ENCODE measurements at regions not wholly inside any gene's neighbourhood (a gene's known extent, or its start where the extent isn't known, plus 50 kb on each side); places are given as distances from the start of the nearest gene placed in this dataset.
"Not testable (repeated sequence)": the region's sequence is repeated elsewhere in the genome, so short reads cannot be mapped to it uniquely, and the experiment has no call there.

DNA sequence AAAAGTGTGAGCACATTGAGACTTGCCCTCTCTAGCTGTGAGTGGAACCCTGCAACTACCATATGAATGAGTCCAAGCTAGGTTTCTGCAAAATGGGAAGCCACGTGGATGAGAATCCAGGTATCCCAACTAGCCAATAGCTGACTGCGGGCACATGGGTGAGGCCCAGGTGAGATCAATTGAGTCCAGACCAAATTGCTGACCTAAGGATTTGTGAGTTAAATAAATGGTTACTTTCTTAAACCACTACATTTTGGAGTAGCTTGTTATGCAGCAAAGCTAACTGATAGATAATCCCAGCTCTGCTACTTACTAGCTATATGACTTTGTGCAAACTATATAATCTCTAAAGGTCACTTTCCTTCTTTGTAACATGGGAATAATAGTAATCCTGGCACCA, 150.3 kb upstream of the LCORL start:
- Histone ChIP-seq H3K27me3 (replicated peaks; ENCODE audit: insufficient read depth) (no peaks in the 10 kb centered on the region), H3K36me3 (no peaks in the 10 kb centered on the region), H3K4me1 (ENCODE audit: control insufficient read depth in 1 of 2, low read depth in 2 of 2) (no peaks in the 10 kb centered on the region), H3K27ac (no peak overlapping the region), H3K4me3 (no peak overlapping the region), H3K9me3 (no peaks in the 10 kb centered on the region)
- ATAC-seq (ENCODE audit: insufficient number of reproducible peaks, low FRiP score, low read depth) (no peak), DNase-seq (ENCODE audit: low spot score) (no peak)
- TF ChIP-seq, protein P1, sequence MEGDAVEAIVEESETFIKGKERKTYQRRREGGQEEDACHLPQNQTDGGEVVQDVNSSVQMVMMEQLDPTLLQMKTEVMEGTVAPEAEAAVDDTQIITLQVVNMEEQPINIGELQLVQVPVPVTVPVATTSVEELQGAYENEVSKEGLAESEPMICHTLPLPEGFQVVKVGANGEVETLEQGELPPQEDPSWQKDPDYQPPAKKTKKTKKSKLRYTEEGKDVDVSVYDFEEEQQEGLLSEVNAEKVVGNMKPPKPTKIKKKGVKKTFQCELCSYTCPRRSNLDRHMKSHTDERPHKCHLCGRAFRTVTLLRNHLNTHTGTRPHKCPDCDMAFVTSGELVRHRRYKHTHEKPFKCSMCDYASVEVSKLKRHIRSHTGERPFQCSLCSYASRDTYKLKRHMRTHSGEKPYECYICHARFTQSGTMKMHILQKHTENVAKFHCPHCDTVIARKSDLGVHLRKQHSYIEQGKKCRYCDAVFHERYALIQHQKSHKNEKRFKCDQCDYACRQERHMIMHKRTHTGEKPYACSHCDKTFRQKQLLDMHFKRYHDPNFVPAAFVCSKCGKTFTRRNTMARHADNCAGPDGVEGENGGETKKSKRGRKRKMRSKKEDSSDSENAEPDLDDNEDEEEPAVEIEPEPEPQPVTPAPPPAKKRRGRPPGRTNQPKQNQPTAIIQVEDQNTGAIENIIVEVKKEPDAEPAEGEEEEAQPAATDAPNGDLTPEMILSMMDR (IDR thresholded peaks at IDR 0.05), result no peak

DNA sequence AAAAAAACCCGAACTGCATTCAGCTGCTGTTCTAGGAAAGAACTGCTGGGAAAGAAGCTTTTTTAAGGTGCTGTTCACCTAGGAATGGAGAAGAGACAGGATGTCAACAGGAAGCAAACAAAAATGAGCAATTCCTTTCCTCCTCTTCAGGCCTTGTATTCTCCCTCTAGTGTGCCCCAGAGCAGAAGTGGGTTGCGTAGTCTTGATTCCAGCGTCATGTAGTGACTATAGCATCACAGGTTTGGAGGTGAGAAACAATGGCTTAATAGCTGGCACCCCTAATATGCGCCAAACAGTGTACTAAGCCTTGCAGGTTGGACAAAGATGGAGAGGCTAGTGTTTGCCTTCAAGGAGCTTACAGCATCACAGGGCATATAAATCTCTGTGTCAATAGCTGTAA, 146.3 kb upstream of the LCORL start:
- no peak overlapping the region for H3K4me3 ChIP-seq
- no peak for ATAC-seq (ENCODE audit: insufficient number of reproducible peaks, low FRiP score, low read depth)
- TF ChIP-seq, protein P1 (IDR thresholded peaks at IDR 0.05), result no peak

DNA sequence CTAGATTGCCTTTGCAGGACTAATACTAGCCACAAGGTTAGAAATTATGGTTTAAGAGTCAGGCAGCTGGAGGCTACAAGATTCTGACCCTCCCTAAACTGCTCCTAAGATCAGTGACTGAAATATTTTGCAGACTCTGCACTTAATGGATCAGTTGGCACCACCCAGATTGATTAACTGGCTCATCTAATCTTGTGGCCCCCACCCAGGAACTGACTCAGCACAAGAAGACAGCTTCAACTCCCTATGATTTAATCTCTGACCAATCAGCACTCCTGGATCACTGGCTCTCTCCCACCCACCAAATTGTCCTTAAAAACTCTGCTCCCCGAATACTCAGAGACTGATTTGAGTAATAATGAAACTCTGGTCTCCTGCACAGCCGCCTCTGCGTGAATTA, 145.4 kb upstream of the LCORL start:
- DNase-seq (ENCODE audit: low spot score) (no peak), ATAC-seq (ENCODE audit: insufficient number of reproducible peaks, low FRiP score, low read depth) (no peak)
- Histone ChIP-seq H3K27ac (no peak overlapping the region), H3K27me3 (replicated peaks; ENCODE audit: insufficient read depth) (no peaks in the 10 kb centered on the region), H3K4me3 (no peak overlapping the region), H3K4me1 (ENCODE audit: control insufficient read depth in 1 of 2, low read depth in 2 of 2) (no peaks in the 10 kb centered on the region), H3K36me3 (no peaks in the 10 kb centered on the region), H3K9me3 (no peaks in the 10 kb centered on the region)
- TF ChIP-seq, protein P1 (IDR thresholded peaks at IDR 0.05), result no peak

More for the DNA sequence above, 146.3 kb upstream of the LCORL start:
- Histone ChIP-seq H3K27me3 (replicated peaks; ENCODE audit: insufficient read depth) (no peaks in the 10 kb centered on the region), H3K36me3 (no peaks in the 10 kb centered on the region), H3K4me1 (ENCODE audit: control insufficient read depth in 1 of 2, low read depth in 2 of 2) (no peaks in the 10 kb centered on the region), H3K9me3 (no peaks in the 10 kb centered on the region), H3K27ac (no peak overlapping the region)
- DNase-seq (ENCODE audit: low spot score), result no peak

DNA sequence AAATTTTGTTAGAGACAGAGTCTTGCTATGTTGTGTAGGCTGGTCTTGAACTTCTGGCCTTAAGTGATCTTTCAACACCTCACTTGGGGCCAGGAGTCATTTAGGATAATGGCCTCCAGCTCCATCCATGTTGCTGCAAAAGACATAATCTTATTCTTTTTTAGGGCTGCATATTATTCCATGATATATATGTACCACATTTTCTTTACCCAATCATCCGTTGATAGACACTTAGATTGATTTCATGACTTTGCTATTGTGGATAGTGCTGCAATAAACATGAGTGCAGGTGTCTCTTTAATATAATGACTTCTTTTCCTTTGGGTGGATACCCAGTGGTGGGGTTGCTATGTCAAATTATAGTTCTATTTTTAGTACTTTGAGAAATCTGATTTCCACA, 140.9 kb upstream of the LCORL start:
- no peak for ATAC-seq (ENCODE audit: insufficient number of reproducible peaks, low FRiP score, low read depth)
- Histone ChIP-seq H3K27ac (no peak overlapping the region), H3K4me1 (ENCODE audit: control insufficient read depth in 1 of 2, low read depth in 2 of 2) (no peaks in the 10 kb centered on the region), H3K9me3 (no peaks in the 10 kb centered on the region), H3K36me3 (no peaks in the 10 kb centered on the region), H3K27me3 (replicated peaks; ENCODE audit: insufficient read depth) (no peaks in the 10 kb centered on the region), H3K4me3 (no peak overlapping the region)
- TF ChIP-seq, protein P1 (IDR thresholded peaks at IDR 0.05), result no peak
- no peak for DNase-seq (ENCODE audit: low spot score)

DNA sequence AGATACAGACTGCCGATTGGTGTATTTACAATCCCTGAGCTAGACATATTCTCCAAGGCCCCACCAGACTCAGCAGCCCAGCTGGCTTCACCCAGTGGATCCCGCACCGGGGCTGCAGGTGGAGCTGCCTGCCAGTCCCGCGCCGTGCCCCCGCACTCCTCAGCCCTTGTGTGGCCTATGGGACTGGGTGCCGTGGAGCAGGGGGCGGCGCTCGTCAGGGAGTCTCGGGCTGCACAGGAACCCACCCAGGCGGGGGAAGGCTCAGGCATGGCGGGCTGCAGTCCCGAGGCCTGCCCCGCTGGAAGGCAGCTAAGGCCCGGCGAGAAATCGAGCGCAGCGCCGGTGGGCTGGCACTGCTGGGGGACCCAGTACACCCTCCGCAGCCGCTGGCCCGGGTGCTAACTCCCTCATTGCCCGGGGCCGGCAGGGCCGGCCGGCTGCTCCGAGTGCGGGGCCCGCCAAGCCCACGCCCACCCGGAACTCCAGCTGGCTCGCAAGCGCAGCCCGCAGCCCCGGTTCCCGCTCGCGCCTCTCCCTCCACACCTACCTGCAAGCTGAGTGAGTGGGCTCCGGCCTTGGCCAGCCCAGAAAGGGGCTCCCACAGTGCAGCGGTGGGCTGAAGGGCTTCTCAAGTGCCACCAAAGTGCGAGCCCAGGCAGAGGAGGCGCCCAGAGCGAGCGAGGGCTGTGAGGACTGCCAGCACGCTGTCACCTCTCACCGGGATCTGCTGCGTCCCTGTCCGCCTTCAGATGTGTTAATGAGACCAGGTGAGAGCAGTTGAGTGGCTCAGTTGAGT, 137.8 kb upstream of the LCORL start:
- not testable (repeated sequence) for H3K36me3 ChIP-seq; H3K4me3 ChIP-seq; H3K4me1 ChIP-seq (ENCODE audit: control insufficient read depth in 1 of 2, low read depth in 2 of 2); ATAC-seq (ENCODE audit: insufficient number of reproducible peaks, low FRiP score, low read depth); DNase-seq (ENCODE audit: low spot score); H3K9me3 ChIP-seq; H3K27me3 ChIP-seq (replicated peaks; ENCODE audit: insufficient read depth); H3K27ac ChIP-seq
